LNCaP clone FGC (cell line): ENCODE measurements at regions not wholly inside any gene's neighbourhood (a gene's known extent, or its start where the extent isn't known, plus 50 kb on each side); places are given as distances from the start of the nearest gene placed in this dataset.

Experiments used
- DNase-seq: peaks from one replicate; pipeline ENCODE4 v3.0.0-alpha.2; 2011; ENCODE audit warnings: low read depth
- H3K4me3 ChIP-seq: 2 replicates; pipeline ENCODE4 v1.5.1; 2011; ENCODE audit warnings: mild to moderate bottlenecking, low read depth, low read length, control low read depth
- TF ChIP-seq, protein P1 (sequence below): IDR thresholded peaks from 2 replicates; pipeline ENCODE4 v1.5.1; 2012; ENCODE audit warnings: mild to moderate bottlenecking; ENCODE audit not compliant: control insufficient read depth, insufficient read depth; ENCODE audit errors: extremely low read depth

- no peak overlapping the region for H3K4me3 ChIP-seq
- DNase-seq: no peak
- TF ChIP-seq, protein P1, sequence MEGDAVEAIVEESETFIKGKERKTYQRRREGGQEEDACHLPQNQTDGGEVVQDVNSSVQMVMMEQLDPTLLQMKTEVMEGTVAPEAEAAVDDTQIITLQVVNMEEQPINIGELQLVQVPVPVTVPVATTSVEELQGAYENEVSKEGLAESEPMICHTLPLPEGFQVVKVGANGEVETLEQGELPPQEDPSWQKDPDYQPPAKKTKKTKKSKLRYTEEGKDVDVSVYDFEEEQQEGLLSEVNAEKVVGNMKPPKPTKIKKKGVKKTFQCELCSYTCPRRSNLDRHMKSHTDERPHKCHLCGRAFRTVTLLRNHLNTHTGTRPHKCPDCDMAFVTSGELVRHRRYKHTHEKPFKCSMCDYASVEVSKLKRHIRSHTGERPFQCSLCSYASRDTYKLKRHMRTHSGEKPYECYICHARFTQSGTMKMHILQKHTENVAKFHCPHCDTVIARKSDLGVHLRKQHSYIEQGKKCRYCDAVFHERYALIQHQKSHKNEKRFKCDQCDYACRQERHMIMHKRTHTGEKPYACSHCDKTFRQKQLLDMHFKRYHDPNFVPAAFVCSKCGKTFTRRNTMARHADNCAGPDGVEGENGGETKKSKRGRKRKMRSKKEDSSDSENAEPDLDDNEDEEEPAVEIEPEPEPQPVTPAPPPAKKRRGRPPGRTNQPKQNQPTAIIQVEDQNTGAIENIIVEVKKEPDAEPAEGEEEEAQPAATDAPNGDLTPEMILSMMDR: no peak
Measured at GRCh38 chr13:83515268-83516015, 366.8 kb downstream of the SLITRK1 start.

DNA sequence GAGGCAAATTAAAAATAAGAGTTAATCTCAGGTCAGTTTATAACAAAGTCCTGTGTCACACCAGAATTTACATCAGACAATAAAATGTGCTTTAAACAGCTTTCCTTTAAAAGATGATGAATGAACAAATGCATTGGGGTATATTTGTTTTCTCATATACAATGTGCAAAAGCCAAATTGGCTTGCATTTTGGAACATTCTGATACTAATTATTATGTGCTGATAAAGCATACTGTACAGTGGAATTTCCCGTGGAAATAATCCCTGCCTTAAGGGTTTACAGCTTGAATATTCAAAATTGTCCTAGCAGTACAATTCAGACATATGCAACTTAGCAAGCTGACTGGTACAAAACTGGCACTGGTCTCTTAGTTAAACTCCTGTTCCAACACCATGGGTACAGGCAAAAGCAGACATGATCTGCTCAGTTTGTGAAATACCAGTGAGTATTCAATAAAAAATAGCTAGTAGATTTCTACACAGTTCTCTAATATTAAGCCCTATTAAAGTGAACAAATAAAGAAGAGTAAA is 373.4 kb downstream of the SLITRK1 start:
- DNase-seq: no peak
- TF ChIP-seq, protein P1: no peak
- H3K4me3 ChIP-seq: no peak overlapping the region

- DNase-seq: no peak
- TF ChIP-seq, protein P1: no peak
- no peak overlapping the region for H3K4me3 ChIP-seq
Measured at GRCh38 chr13:83503424-83503823, 378.9 kb downstream of the SLITRK1 start.

DNA sequence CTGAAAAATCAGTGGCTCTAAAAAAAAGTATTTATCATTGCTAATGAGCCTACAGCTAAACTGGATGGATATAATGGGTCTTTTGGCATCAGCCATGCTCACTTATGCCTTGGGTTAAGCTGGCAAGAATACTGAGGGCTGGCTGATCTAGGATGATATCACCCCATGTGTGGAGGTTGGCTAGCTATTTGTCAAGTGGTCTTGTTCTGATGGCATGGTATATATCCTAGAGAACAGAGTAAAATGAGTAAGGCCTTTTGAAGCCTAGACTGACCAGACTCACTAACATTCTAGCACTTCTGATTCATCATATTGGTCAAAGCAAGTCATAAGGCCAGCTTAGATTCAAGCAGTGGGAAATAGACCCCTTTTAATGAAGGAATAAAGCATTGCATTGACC is 383.0 kb downstream of the SLITRK1 start:
- no peak overlapping the region for H3K4me3 ChIP-seq
- TF ChIP-seq, protein P1: no peak
- no peak for DNase-seq

- TF ChIP-seq, protein P1: no peak
- peak; percentile 60 for DNase-seq
- no peak overlapping the region for H3K4me3 ChIP-seq
Measured at GRCh38 chr13:83498481-83499190, 383.6 kb downstream of the SLITRK1 start.

- TF ChIP-seq, protein P1: no peak
- no peak for DNase-seq
- H3K4me3 ChIP-seq: no peak overlapping the region
Measured at GRCh38 chr13:83498045-83498444, 384.2 kb downstream of the SLITRK1 start.
